Chondrocyte (in vitro differentiated cells): ENCODE measurements at regions not wholly inside any gene's neighbourhood (a gene's known extent, or its start where the extent isn't known, plus 50 kb on each side); places are given as distances from the start of the nearest gene placed in this dataset.

Source experiments
- DNase-seq: peaks from one replicate; pipeline ENCODE4 v3.0.0; 2021; ENCODE audit warnings: mixed read lengths, low spot score
- H3K27ac Mint-ChIP-seq: one replicate; pipeline ENCODE4 v1.8.0; 2021; ENCODE audit warnings: mild to moderate bottlenecking, moderate library complexity, mixed read lengths; ENCODE audit not compliant: unreplicated experiment
- H3K27me3 Mint-ChIP-seq: 2 replicates; pipeline ENCODE4 v1.8.0; 2021; ENCODE audit warnings: low read depth, mixed read lengths
- H3K36me3 Mint-ChIP-seq: 2 replicates; pipeline ENCODE4 v1.8.0; 2021; ENCODE audit warnings: low read depth, mixed read lengths
- H3K4me1 Mint-ChIP-seq: 2 replicates; pipeline ENCODE4 v1.8.0; 2021; ENCODE audit warnings: low read depth, mild to moderate bottlenecking, mixed read lengths
- H3K4me3 Mint-ChIP-seq: one replicate; pipeline ENCODE4 v1.8.0; 2021; ENCODE audit warnings: mild to moderate bottlenecking, moderate library complexity, mixed read lengths; ENCODE audit not compliant: unreplicated experiment
- H3K9me3 Mint-ChIP-seq: 2 replicates; pipeline ENCODE4 v1.8.0; 2021; ENCODE audit warnings: low read depth, mixed read lengths
- TF ChIP-seq, protein P1 (sequence below): fragments of 200-600 bp; sonication (generic); IDR thresholded peaks from 2 replicates; pipeline ENCODE4 v1.5.0; 2021; ENCODE audit warnings: antibody characterized with exemption, mild to moderate bottlenecking, moderate library complexity

DNA sequence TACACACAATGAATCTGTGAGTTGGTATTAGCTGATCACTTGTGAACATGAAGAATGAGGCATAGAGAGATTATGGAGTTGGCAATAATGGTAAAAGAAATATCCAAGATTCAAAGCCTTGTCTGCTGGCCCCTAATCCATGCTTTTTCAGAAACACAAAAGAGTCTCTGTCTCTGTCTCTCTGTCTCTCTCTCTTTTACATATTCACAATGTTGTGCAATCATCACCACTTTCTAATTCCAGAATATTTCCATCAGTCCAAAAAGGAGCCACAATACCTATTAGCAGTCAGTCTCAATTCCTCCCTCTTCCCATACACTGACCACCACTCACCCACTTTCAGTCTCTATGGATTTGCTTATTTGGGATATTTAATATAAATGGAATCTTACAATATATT, 370.1 kb upstream of the CDH8 start:
- H3K4me1 Mint-ChIP-seq = no peaks in the 10 kb centered on the region
- TF ChIP-seq, protein P1, sequence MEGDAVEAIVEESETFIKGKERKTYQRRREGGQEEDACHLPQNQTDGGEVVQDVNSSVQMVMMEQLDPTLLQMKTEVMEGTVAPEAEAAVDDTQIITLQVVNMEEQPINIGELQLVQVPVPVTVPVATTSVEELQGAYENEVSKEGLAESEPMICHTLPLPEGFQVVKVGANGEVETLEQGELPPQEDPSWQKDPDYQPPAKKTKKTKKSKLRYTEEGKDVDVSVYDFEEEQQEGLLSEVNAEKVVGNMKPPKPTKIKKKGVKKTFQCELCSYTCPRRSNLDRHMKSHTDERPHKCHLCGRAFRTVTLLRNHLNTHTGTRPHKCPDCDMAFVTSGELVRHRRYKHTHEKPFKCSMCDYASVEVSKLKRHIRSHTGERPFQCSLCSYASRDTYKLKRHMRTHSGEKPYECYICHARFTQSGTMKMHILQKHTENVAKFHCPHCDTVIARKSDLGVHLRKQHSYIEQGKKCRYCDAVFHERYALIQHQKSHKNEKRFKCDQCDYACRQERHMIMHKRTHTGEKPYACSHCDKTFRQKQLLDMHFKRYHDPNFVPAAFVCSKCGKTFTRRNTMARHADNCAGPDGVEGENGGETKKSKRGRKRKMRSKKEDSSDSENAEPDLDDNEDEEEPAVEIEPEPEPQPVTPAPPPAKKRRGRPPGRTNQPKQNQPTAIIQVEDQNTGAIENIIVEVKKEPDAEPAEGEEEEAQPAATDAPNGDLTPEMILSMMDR = no peak
- H3K36me3 Mint-ChIP-seq = no peaks in the 10 kb centered on the region
- no peak overlapping the region for H3K4me3 Mint-ChIP-seq
- H3K27ac Mint-ChIP-seq = no peak overlapping the region
- no peaks in the 10 kb centered on the region for H3K27me3 Mint-ChIP-seq
- no peak for DNase-seq
- H3K9me3 Mint-ChIP-seq = peaks cover 3% of the 10 kb centered on the region

DNA sequence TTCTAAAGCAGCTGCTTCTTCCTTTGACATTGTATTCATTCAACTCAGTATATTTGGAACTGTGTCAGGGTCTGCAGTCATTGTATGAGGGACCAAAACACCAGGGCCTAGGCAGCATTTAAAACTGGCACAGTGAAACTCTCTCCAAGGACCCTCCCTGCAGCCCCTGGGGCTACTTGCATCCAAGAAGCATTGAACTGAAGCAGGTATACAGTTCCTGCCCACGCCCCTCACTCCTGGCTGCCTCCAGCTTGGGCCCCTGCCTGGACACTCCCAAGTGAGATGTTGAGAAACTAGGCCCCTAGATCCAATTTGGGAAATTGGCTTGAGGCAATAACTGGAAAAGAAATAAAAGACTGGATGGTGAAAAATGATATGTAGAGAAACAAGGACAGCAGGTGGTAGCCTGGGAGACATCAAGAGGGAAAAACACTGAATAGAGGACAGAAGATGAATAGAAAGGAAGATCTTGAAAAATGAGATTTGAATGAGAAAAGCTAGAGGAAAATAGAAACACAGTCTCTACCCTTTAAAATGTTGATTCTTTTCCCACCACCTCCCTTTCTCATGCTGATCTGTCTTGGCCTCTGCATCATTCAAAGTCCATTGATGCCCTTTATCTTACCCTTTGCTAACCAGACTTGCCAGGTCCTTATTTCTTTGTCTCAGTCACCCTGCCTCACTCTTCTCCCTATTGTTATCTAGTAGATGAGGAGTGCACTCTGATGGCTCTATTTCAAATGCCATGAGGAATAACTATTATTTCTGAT, 368.8 kb upstream of the CDH8 start:
- H3K36me3 Mint-ChIP-seq = no peaks in the 10 kb centered on the region
- no peak overlapping the region for H3K4me3 Mint-ChIP-seq
- TF ChIP-seq, protein P1 = no peak
- no peaks in the 10 kb centered on the region for H3K9me3 Mint-ChIP-seq
- no peak for DNase-seq
- H3K27ac Mint-ChIP-seq = no peak overlapping the region
- H3K27me3 Mint-ChIP-seq = no peaks in the 10 kb centered on the region
- H3K4me1 Mint-ChIP-seq = no peaks in the 10 kb centered on the region

DNA sequence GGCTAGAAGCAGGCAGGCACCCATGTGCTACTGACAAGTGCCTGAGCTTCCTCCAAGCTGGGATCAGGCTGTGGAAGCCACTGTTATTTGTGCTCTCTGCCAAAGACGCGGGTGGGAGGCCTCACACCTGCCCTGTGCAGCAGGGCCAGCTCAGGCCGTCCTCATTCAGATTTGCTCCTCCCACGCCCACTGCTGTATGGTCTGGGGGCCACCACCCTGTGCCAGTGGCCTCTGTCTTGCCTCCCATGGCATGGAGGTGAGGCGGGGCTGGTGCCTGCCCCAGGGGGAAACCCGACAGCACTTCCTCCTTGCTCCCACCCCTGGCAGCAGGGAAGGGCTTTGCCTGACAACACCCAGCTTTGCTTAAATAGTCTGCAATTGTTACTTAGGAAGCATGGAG, 356.5 kb upstream of the CDH8 start:
- Mint-ChIP-seq H3K27me3 (no peaks in the 10 kb centered on the region), H3K4me1 (no peaks in the 10 kb centered on the region), H3K27ac (no peak overlapping the region), H3K9me3 (peaks cover 4% of the 10 kb centered on the region), H3K4me3 (no peak overlapping the region), H3K36me3 (no peaks in the 10 kb centered on the region)
- TF ChIP-seq, protein P1 = no peak
- no peak for DNase-seq

DNA sequence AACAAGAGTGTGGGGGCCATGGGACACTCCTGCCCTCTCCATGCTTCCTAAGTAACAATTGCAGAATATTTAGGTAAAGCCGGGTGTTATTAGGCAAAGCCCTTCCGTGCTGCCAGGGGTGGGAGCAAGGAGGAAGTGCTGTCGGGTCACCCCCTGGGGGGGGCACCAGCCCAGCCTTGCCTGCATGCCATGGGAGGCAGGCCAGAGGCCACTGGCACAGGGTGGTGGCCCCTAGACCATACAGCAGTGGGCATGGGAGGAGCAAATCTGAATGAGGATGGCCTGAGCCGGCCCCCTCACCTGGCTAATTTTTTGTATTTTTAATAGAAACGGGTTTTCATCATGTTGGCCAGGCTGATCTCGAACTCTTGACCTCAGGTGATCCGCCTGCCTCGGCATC, 355.7 kb upstream of the CDH8 start:
- DNase-seq = peak; percentile 85
- Mint-ChIP-seq H3K4me1 (no peaks in the 10 kb centered on the region), H3K27ac (no peak overlapping the region), H3K36me3 (no peaks in the 10 kb centered on the region), H3K4me3 (no peak overlapping the region), H3K9me3 (peaks cover 4% of the 10 kb centered on the region), H3K27me3 (no peaks in the 10 kb centered on the region)
- TF ChIP-seq, protein P1 = no peak

DNA sequence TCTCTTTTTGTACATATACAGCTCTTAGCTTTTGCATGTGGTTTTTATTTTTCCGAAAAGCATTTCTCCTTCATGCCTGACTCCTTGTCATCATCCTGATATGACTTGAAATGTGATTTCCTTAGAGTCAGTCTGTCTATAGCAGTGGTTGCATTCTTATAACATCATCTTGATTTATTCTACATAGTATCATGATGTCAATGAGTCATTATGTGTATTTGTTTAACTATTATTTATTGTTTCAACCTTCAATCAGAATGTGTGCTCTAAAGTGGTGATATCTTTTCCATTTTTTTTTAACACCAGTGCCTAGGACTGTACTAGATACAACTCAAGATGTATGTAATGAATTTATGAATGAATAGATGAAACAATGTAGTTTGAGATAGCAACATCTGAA, 354.9 kb upstream of the CDH8 start:
- H3K4me3 Mint-ChIP-seq = no peak overlapping the region
- H3K27ac Mint-ChIP-seq = no peak overlapping the region
- H3K36me3 Mint-ChIP-seq = no peaks in the 10 kb centered on the region
- no peaks in the 10 kb centered on the region for H3K4me1 Mint-ChIP-seq
- TF ChIP-seq, protein P1 = no peak
- no peaks in the 10 kb centered on the region for H3K27me3 Mint-ChIP-seq
- DNase-seq = no peak
- peaks cover 4% of the 10 kb centered on the region for H3K9me3 Mint-ChIP-seq
